ENCODE measurements at regions not wholly inside any gene's neighbourhood (a gene's known extent, or its start where the extent isn't known, plus 50 kb on each side); places are given as distances from the start of the nearest gene placed in this dataset.

DNA sequence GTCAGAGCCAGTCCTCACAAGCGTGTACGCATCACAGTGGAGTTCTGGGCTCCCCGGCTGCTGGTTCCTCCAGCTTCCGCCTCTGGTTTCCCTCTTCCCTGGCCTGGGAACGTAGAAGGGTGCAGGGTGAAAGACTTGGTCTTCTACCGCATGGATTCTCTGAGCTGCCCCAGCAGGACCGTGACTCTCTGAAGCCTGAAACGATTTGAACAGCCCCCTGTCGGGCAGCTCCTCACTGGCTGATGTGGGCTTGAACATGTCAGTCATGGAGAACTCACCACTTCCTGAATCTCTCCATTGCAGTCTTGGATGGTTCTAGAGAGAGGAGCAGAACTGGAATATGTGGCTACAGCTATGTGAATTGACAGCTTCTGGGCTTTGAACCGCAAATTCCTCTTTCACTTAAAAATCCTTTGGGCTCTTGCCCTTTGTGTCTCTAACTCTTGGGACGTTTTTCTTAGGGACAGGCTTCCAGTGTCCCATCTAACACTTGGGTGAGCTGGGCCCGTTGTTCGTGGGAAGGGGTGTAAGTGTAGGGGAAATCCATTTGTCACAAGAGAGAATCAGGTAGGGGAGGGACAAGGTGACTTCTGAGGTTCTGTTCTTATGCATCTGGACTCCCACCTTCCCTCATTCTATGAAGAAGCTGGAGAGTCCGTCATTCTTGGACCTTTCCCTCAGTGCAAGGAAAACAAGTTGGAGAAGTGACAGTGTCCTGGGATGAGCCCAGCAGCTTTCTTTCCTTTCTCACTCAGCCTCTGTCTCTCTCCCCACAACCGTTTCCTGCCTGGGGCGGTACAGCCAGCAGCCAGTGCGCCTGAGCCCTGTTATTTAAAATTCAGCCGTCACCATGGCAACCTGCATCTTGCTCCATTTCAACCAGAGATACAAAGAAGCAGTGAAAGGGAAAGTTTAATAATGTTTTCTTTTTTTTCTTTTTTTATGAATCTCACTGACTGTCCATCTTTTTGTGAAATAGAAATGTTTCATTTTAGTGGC lies 84.7 kb downstream of the PTTG1 start:
- TF ChIP-seq POLR2A (IDR thresholded peaks at IDR 0.05; ENCODE audit: low read depth, low read length): no peak
- TF ChIP-seq, protein P1, sequence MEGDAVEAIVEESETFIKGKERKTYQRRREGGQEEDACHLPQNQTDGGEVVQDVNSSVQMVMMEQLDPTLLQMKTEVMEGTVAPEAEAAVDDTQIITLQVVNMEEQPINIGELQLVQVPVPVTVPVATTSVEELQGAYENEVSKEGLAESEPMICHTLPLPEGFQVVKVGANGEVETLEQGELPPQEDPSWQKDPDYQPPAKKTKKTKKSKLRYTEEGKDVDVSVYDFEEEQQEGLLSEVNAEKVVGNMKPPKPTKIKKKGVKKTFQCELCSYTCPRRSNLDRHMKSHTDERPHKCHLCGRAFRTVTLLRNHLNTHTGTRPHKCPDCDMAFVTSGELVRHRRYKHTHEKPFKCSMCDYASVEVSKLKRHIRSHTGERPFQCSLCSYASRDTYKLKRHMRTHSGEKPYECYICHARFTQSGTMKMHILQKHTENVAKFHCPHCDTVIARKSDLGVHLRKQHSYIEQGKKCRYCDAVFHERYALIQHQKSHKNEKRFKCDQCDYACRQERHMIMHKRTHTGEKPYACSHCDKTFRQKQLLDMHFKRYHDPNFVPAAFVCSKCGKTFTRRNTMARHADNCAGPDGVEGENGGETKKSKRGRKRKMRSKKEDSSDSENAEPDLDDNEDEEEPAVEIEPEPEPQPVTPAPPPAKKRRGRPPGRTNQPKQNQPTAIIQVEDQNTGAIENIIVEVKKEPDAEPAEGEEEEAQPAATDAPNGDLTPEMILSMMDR (IDR thresholded peaks at IDR 0.05; ENCODE audit: extremely low read depth in 1 of 2, insufficient read depth in 1 of 2, low read depth in 1 of 2, low read length in 2 of 2): no peak
- TF ChIP-seq POLR2AphosphoS5 (IDR thresholded peaks at IDR 0.05; ENCODE audit: insufficient read depth, low read depth, low read length): no peak
- no peak for TF ChIP-seq MYC (IDR thresholded peaks at IDR 0.05; ENCODE audit: low read depth, low read length)
- TF ChIP-seq EZH2 (IDR thresholded peaks at IDR 0.05; ENCODE audit: borderline replicate concordance, low read depth, low read length, severe bottlenecking): no peak
- no peak for TF ChIP-seq MAX (IDR thresholded peaks at IDR 0.05; ENCODE audit: insufficient read depth, insufficient read length)
